Astrocyte of the hippocampus (primary cell): ENCODE measurements at regions not wholly inside any gene's neighbourhood (a gene's known extent, or its start where the extent isn't known, plus 50 kb on each side); places are given as distances from the start of the nearest gene placed in this dataset.
"Not testable (repeated sequence)": the region's sequence is repeated elsewhere in the genome, so short reads cannot be mapped to it uniquely, and the experiment has no call there.

Experiments used
- DNase-seq: peaks from one replicate; pipeline ENCODE4 v3.0.0; 2011; ENCODE audit warnings: low read depth, low spot score

DNA sequence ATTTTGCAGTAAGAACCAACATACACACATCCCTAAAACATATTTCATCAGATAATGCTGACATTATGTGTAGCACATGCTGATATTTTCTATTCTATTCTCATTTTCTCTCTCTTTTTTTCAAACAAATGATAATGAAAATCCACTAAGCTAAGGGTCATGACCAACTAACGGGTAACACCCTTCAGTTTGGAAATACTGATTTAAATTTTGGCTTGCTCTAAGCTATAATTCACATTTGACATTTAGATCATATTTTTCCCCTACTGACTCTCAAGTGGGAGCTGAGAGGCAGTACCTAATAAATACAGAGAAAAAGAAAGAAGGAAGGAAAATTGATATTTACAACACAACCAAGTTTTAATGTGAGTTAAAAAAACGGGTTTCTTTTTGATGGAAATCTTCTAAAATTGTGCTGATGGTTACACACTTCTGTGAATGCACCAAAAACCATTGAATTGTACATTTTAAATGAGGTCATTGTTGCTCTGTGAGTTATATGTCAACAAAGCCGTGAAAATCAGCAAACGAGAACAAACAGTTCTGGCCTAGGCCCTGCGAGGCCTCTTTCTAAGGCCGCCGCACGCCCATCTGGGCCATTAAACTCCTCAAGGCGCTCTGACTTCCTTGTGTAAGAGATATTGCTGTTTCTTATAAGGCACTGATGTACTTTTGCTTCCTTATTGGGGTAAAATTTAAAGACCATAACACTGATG, 124.2 kb downstream of the GALR1 start:
- no peak for DNase-seq

DNA sequence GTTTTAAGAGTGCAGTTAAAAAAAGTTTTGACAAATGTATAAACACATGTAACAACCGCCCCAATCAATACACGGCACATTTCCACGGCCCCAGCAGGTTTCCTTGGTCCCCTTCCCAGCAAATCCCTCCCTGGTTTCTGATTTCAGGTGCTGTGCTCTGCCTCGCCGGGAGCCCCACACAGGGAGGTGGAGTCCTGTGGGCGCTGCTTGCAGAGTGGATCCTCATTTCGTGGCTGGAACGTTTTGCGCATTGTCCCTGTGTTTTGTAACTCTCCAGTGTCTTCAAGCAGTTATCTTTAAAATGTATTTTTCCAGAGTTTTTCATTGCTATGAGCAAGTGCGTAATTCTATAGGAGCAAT, 124.8 kb downstream of the GALR1 start:
- DNase-seq: no peak

DNA sequence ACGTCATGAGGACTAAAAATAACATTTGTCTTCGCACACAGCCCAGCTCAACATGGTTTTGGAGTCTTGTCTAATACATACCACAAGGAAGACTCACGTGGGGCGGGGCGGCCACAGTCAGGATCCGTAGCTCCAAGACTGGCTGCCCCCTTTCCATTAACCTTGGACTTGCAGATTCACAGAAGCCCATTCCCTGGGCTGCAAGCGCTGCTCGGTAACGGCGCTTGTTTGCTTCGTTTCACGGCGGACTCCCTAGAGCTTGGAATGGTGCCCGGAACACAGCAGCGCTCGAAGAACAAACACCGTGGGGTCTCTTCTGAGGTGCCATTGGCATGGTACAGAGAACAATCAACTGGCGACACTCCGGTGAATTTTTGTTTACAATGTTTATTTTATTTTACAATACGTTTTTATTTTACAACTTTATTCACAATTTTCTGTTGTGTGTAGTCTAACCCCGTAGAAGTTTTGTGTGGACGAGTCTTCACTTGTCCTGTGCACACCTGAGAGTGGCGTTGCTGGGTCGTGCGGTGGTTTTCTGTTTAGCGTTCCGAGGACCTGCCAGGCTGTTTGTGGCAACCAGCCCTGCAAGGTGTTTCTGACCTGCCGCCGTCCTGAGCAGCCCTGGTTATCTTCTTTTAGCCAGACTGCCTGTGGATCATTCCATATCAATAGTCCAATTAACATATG, 126.5 kb downstream of the GALR1 start:
- DNase-seq: peak; percentile 9

DNA sequence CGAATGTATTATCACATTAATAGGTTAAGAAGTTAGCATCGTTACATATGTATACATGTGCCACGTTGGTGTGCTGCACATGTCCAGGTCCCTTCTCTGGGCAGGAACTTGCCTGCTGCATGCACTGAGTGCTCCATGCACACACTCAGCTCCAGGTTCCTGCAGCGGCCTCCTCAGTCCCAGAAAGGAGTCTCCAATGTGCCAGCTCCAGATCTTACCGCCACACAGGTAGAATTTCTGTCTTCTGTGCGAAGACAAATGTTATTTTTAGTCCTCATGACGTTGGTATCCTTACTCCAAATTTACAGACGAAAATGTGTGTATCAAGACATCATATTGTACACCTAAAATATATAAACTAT, 127.1 kb downstream of the GALR1 start:
- DNase-seq: no peak

DNA sequence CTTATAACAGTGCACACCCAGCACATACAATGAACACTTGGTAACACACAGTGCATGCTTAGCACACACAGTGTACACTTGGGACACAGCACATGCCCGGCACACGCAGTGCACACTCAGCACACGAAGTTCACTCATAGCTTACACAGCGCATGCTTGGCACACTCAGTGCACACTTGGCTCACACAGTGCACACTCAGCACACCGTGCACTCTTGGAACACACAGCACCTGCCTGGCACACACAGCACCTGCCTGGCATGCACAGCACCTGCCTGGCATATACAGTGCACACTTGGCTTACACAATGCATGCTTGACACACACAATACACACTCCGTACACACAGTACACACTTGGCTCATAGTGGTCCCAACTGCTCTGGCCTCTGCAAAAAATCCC, 128.2 kb downstream of the GALR1 start:
- DNase-seq: no peak

DNA sequence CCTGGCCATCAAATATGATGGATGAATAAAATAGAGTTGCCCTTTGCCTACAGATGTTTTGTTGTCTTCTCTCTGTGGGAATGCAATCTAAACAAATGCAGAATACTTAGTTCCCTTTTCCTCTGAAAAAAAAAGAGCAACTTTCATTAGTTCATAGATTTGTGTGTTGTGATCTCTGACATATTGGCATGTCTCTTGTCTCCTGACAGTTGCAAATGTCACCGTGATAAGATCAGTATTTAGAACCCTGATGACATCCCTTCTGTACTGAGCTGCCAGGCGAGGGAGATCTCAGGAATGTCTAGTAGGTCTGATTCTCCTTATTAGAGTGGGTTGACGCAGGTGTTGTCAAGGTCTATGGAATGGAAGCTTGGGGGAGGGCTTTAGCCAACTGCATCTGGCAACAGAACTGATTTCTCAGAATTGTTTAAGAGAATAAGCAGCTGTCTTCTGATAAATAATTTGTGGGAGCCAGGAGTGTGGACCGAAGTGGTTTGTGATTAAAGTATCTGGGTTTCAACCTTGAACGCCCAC, 130.4 kb downstream of the GALR1 start:
- no peak for DNase-seq

DNA sequence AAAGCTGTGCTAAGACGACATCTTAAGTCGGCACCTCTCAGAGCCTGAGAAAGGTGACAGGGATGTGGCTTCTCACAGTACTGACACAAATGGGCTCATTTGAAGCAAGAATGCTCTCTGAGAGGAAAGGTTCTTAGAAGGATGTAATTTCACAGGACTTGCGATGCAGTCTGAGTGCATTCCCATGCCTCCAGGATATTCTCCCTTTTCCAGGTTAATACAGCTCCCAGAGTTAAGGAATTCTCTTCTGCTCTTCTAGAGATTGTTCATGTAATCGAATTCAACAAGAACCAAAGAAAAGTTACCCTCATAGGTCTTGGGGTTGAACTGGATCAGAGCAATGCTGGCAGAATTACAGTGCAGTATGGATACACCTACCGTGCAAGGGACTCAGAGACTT, 131.0 kb downstream of the GALR1 start:
- no peak for DNase-seq

DNA sequence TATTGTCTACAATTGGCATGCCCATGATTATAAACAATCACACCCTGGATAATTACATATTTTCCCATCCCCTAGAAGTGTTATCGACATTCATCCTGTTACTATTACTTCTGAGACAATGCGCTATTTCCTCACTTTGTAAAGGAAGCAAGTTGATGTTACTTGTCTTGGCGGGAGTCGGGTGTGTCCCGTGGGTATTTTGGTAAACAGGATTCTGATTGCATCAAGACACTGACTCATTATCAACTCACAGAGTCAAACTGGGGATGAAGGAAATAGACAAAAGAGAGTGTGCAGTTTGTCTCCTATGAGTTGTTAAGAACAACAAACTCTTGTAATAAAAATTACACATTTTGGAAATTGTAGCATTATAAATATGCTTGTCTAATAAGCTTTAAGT, 142.7 kb downstream of the GALR1 start:
- DNase-seq: no peak

DNA sequence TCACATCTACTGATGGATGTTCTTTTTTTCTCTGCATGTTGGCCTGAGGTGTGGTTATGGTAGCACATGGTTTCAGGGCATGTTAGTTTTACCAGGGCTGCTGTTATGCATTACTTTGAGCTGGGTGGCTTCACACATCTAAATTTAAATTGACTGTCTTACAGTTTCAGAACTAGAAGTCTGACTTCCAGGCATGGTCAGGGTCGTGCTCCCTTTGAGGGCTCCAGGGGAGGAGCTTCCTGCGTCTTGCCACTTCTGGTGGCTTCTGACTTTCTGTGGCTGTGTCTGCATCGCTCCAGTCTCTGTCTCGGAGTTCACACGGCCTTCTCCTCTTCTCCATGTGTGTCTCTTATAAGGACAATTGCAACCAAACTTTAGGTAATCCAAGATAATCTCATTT, 143.9 kb downstream of the GALR1 start:
- DNase-seq: no peak

DNA sequence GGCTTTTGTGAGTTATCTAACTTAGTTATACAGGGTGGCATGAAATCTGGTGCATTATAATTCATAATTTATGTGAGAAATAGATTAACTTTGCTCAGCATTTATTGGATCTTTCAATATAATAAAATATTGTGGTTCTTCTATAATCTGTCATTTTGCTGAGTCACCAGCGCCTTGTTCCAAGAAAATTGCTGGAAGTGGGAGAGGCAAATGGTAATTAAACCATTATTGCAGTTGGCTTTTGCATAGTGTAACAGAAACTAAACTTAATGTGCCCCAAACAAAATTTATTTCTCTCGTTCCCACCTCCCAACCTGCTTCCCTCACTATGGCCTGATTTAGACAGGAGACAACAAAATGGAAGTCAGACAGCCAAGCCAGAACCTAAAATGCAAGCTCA, 146.3 kb downstream of the GALR1 start:
- no peak for DNase-seq

DNA sequence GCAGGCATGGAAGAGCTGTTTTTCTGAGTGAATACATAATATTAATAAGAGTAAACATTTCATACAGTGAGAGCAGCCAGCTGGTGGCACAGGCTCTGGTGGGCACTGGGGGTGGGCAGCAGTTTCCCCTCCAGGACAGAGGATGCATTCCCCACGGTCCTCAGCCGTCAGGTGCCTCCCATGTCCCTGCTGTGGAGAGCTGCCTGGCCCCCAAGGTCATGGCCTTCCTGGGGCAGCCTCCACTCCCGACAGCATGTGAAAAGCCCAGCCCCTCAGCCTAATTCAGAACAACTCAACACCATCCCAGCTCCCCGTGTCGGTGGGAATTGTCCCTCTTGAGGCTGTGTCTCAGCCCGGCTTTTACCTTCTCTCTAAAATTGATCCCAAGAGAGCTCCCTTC, 147.4 kb downstream of the GALR1 start:
- DNase-seq: no peak

DNA sequence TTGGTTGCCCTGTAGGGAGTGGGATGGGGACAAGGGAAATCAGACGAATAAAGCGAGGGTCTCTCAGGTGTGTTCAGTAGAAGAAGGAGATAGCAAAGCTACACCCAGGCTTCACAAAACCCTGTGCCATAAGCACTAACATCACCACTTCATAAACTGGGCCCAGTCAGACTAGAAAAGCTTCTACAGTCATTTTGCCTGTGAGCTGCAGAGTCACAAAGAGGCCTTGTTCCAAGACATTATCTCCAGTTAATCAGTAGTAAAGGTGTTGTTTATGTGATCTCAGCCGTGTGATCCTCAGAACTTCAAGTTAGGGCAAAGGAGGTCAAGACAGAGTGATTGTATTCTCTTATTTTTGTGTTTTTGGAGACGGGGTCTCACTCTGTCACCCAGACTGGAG, 148.0 kb downstream of the GALR1 start:
- no peak for DNase-seq

DNA sequence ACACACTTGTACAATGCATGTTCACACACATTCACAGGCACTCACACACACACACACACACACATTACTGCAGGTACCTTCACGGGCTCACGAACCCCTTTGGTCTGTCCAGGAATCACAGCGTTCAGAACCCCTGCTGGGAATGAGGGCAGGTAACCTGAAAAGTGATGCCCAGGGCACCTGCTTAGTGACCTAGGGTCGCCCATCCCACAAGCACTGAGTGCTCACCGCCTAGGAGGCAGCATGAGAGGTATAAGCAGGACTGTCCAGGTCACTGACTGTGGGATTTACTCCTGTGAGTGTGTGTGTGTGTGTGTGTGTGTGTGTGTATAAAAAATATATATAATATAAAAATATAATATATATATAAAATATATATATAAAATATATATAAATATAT, 150.9 kb downstream of the GALR1 start:
- no peak for DNase-seq

DNA sequence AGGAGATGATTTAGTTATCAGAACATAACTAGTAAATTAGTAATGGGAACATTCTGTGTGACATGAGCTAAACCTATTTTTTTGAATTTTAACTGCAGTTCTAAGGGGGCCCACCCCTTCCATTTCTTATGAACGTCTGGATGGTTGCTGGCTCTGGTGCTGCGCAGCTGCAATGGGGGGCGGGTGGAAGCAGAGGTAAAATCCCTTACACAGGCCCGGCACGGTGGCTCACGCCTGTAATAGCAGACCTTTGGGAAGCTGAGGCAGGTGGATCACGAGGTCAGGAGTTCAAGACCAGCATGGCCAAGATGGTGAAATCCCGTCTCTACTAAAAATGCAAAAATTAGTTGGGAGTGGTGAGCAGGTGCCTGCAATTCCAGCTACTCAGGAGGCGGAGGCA, 151.5 kb downstream of the GALR1 start:
- no peak for DNase-seq

DNA sequence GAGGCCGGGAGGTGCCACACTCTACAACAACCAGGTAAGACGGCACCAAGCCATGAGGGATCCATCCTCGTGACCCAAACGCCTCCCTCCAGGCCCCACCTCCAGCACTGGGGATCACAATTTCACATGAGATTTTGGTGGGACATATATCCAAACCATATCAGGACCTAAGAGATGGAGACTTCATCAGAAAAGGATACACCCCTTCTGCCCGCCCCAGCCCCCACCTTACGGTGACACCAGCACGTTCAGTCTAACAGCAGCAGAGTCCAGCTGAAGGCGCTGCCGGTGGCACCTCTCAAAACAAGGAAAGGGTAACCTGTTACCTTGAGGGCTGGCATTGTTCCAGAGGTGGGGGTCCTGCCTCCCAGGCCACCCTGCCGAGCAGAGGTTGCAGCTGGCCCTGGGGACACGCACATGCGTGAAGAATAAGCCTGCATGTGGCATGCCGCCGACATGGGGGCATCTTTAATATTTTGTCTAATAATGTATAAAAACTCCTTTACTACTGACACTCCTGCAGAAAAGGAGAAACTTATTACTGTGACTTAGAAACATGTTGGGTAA, 154.4 kb downstream of the GALR1 start:
- DNase-seq: no peak

DNA sequence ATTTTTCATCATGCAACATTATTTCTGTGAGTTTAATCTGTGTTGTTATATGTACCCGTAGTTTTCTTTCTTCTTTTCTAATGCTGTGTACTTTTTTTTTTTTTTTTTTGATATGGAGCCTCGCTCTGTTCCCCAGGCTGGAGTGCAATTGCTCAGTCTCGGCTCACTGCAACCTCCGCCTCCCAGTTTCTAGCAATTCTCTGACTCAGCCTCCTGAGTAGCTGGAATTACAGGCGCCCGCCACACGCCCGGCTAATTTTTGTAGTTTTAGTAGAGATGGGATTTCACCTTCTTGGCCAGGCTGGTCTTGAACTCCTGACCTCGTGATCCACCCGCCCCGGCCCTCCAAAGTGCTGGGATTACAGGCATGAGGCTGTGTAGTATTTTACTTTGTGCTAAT, 155.4 kb downstream of the GALR1 start:
- no peak for DNase-seq

DNA sequence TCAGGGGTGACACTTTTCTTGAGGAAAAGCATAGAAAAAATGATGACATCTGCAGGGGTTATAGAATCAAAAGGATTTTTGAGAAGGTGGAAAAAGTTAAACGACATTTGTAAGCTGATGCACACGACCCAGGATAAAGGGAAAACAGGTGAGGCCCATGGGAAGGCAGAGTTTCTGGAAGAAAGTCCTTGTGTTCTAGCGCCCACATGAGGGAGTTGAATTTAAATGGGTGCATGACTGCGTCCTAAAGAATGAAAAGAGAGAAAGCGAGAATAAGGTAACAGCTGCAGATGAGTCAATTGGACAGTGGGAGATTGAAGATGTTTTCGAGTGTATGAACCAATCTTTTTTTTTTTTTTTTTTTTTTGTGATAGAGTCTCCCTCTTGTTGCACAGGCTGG, 158.1 kb downstream of the GALR1 start:
- DNase-seq: no peak

DNA sequence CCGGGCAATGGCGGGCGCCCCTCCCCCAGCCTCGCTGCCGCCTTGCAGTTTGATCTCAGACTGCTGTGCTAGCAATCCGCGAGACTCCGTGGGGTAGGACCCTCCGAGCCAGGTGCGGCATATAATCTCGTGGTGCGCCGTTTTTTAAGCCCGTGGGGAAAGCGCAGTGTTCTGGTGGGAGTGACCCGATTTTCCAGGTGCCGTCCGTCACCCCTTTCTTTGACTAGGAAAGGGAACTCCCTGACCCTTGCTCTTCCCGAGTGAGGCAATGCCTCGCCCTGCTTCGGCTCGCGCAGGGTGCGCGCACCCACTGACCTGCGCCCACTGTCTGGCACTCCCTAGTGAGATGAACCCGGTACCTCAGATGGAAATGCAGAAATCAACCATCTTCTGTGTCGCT, 171.9 kb downstream of the GALR1 start:
- DNase-seq: not testable (repeated sequence)

DNA sequence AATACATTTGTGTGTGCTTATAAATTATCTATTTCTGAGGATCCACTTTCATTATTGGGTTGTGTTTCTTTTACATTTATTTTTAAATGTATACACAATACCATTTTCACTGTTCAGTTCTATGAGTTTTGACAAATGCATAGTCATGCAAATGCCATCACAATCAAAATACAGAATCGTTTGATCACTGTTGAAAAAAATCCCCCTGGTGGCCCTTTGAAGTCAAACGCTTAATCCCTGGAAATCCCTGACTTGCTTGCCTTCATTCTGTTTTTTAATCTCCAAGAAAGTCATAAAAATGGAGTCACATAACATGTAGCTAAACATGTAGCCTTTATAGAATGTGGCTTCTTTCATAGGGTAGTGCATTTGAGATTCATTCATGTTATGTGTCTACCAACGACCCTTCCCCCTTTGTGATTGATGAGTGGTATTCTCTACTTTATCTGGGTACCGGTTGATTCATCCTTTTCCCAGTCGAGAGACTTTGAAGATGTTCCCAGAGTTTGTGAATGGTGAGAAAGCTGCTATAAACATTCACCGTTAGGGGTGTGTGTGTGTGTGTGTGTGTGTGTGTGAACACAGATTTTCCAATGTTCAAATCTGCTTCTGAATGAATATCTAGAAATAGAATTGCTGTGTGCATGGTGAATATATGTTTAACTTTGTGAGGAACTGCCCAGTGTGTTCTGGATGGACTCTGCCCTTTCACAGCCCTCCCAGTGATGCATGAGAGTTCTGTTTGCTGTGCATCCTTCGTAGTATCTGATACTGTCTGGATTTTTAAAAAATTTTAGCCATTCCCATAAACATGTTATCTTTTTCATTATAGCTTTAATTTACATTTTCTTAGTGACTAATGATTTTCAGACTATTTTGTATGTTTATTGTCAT, 173.6 kb downstream of the GALR1 start:
- no peak for DNase-seq

DNA sequence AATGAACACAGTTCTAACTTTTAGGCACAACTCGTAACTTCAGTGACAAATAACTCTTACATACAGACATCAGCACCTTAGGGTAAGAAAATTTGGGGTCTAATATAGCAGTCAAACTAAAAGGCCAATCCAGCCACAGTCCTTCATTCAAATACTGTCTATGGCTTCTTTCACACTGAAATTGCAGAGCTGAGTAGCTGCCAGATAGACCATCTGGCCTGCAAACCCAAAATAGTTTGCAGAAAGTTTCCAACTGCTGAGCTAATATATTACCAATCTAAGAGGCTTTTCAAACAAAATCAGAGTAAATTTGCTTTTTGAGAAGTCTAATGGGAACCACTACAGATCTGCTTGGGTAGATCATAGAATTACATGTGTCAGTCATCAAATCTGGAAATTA, 183.4 kb downstream of the GALR1 start:
- DNase-seq: no peak

DNA sequence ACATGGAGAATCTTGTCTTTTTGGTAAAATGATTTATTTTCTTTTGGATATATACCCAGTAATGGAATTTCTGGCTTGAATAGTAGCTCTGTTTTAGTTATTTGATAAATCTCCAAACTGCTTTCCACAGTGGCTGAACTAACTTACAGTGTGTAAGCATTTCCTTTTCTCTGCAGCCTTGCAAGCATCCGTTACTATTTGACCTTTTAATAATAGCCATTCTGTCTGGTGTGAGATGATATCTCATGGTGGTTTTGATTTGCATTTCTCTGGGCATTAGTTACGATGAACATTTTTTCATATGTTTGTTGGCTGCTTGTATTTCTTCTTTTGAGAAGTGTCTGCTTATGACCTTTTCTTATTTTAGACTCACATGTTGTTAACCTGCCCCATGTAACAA, 190.2 kb downstream of the GALR1 start:
- no peak for DNase-seq

DNA sequence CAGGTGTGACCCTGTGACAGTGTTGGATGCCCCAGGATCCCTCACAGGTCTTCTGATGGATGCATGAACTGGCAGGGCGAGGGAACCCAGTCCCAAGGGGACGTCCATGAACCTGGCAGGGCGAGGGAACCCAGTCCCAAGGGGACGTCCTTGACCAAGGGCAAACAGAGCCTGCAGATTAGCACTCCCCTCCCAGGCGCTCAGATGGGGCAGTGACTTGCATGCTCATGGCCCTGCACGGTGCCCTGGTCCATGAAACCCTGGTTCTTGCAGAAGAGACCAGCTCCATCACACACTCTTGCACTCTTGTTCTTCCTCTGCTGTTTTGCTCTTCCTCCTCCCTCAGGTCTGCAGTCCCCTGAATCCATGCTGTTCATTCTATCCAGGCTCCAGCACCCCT, 192.7 kb downstream of the GALR1 start:
- DNase-seq: no peak
